ENCODE measurements at regions not wholly inside any gene's neighbourhood (a gene's known extent, or its start where the extent isn't known, plus 50 kb on each side); places are given as distances from the start of the nearest gene placed in this dataset.

DNA sequence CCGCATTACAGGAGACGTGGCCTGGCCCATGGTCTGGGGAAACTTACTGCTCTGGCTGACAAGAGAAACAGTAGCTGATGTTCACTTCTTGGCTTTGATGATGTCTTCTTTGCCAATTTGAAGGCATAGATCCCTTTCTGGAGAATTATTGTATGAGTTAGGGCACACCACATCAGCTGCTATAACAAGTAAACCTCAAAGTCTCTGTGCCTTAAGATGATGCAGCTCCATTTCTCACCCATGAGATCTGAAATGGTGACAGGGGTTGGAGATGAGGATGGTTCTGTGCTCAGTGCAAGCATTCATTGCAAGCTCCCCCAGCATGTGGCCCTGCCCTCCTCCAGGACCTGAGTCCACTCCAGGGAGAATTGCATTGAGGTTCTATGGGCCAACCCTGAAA, 157.4 kb downstream of the IRX5 start:
- DNase-seq (ENCODE audit: low read depth in 1 of 2, low spot score in 1 of 2), result no peak
- Histone ChIP-seq H3K4me1 (ENCODE audit: low read depth) (no peaks in the 10 kb centered on the region), H3K27me3 (no peaks in the 10 kb centered on the region), H3K4me3 (no peak overlapping the region), H3K36me3 (no peaks in the 10 kb centered on the region), H3K27ac (no peak overlapping the region), H3K9me3 (ENCODE audit: low read depth) (no peaks in the 10 kb centered on the region)
- TF ChIP-seq, protein P1, sequence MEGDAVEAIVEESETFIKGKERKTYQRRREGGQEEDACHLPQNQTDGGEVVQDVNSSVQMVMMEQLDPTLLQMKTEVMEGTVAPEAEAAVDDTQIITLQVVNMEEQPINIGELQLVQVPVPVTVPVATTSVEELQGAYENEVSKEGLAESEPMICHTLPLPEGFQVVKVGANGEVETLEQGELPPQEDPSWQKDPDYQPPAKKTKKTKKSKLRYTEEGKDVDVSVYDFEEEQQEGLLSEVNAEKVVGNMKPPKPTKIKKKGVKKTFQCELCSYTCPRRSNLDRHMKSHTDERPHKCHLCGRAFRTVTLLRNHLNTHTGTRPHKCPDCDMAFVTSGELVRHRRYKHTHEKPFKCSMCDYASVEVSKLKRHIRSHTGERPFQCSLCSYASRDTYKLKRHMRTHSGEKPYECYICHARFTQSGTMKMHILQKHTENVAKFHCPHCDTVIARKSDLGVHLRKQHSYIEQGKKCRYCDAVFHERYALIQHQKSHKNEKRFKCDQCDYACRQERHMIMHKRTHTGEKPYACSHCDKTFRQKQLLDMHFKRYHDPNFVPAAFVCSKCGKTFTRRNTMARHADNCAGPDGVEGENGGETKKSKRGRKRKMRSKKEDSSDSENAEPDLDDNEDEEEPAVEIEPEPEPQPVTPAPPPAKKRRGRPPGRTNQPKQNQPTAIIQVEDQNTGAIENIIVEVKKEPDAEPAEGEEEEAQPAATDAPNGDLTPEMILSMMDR (IDR thresholded peaks at IDR 0.05; ENCODE audit: low read depth, low read length), result no peak

- no peaks in the 10 kb centered on the region for H3K27me3 ChIP-seq
- no peaks in the 10 kb centered on the region for H3K4me1 ChIP-seq (ENCODE audit: low read depth)
- no peak overlapping the region for H3K4me3 ChIP-seq
- DNase-seq (ENCODE audit: low read depth in 1 of 2, low spot score in 1 of 2), result no peak
- H3K9me3 ChIP-seq (ENCODE audit: low read depth), result no peaks in the 10 kb centered on the region
- H3K27ac ChIP-seq, result no peak overlapping the region
- TF ChIP-seq, protein P1 (IDR thresholded peaks at IDR 0.05; ENCODE audit: low read depth, low read length), result no peak
- no peaks in the 10 kb centered on the region for H3K36me3 ChIP-seq
These were observed 158.9 kb downstream of the IRX5 start for GRCh38 chr16:55089600-55089999.

- Histone ChIP-seq H3K4me3 (no peak overlapping the region), H3K4me1 (ENCODE audit: low read depth) (no peaks in the 10 kb centered on the region), H3K27ac (no peak overlapping the region), H3K36me3 (no peaks in the 10 kb centered on the region), H3K27me3 (no peaks in the 10 kb centered on the region), H3K9me3 (ENCODE audit: low read depth) (no peaks in the 10 kb centered on the region)
- no peak for DNase-seq (ENCODE audit: low read depth in 1 of 2, low spot score in 1 of 2)
- TF ChIP-seq, protein P1 (IDR thresholded peaks at IDR 0.05; ENCODE audit: low read depth, low read length), result no peak
These were observed 160.7 kb downstream of the IRX5 start for GRCh38 chr16:55091213-55091870.

DNA sequence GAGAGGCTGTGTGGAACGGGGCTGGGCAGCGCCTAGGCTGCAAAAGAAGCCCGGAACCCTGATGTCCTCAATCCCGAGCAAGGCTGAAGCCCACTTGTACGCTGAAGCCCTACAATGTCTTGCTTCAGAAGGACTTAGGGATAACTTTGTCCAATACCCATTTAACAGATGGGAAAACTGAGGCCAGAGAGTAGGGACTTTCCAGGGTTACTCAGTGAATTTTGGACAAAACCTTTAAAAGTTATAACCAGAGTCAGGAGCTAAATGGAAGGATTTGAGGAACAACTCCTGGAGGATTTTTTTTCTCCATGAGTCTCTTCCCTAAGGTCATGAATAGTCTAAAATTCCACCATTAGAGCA, 161.2 kb downstream of the IRX5 start:
- Histone ChIP-seq H3K27ac (no peak overlapping the region), H3K4me3 (no peak overlapping the region), H3K27me3 (no peaks in the 10 kb centered on the region), H3K4me1 (ENCODE audit: low read depth) (no peaks in the 10 kb centered on the region), H3K9me3 (ENCODE audit: low read depth) (no peaks in the 10 kb centered on the region), H3K36me3 (no peaks in the 10 kb centered on the region)
- TF ChIP-seq, protein P1 (IDR thresholded peaks at IDR 0.05; ENCODE audit: low read depth, low read length), result no peak
- no peak for DNase-seq (ENCODE audit: low read depth in 1 of 2, low spot score in 1 of 2)

GRCh38 chr16:55100100-55100499, 169.4 kb downstream of the IRX5 start:
- no peaks in the 10 kb centered on the region for H3K36me3 ChIP-seq
- H3K4me1 ChIP-seq (ENCODE audit: low read depth), result no peaks in the 10 kb centered on the region
- DNase-seq (ENCODE audit: low read depth in 1 of 2, low spot score in 1 of 2), result no peak
- no peaks in the 10 kb centered on the region for H3K27me3 ChIP-seq
- no peak overlapping the region for H3K4me3 ChIP-seq
- TF ChIP-seq, protein P1 (IDR thresholded peaks at IDR 0.05; ENCODE audit: low read depth, low read length), result no peak
- H3K27ac ChIP-seq, result no peak overlapping the region
- no peaks in the 10 kb centered on the region for H3K9me3 ChIP-seq (ENCODE audit: low read depth)

Measured in cardiac muscle cell (in vitro differentiated cells and primary cell).